ENCODE measurements at regions not wholly inside any gene's neighbourhood (a gene's known extent, or its start where the extent isn't known, plus 50 kb on each side); places are given as distances from the start of the nearest gene placed in this dataset.

- Histone ChIP-seq H3K9me3 (no peaks in the 10 kb centered on the region), H3K36me3 (no peaks in the 10 kb centered on the region), H3K27me3 (no peaks in the 10 kb centered on the region), H3K27ac (no peak overlapping the region), H3K4me1 (no peaks in the 10 kb centered on the region), H3K4me3 (no peak overlapping the region)
- in situ Hi-C loops (cut with MboI; ENCODE audit: low pct_ligation_motif_present in 1 of 4, low pct_unique_long_range_greater_than_20kb in 1 of 4, low sequenced_read_pairs in 3 of 4): no loop called here
- intact Hi-C loops (cut with DNase I; ENCODE audit: low total_unique reads): no loop called here
- 69 to 83% methylated on average over 5 to 10 of the region's 10 CpGs for WGBS, 2 donors (ENCODE audit: low coverage in 1 of 2)
- no peak for DNase-seq
- TF ChIP-seq CTCF (IDR thresholded peaks at IDR 0.05): no peak
- TF ChIP-seq EP300 (IDR thresholded peaks at IDR 0.05; ENCODE audit: low read depth): no peak
- TF ChIP-seq POLR2A (IDR thresholded peaks at IDR 0.05): no peak
- TF ChIP-seq POLR2AphosphoS5 (IDR thresholded peaks at IDR 0.05): no peak
These were observed 144.8 kb downstream of the TTLL2 start for GRCh38 chr6:167469672-167470071.

GRCh38 chr6:167470101-167470835 is 145.4 kb downstream of the TTLL2 start:
- in situ Hi-C loops (cut with MboI; ENCODE audit: low pct_ligation_motif_present in 1 of 4, low pct_unique_long_range_greater_than_20kb in 1 of 4, low sequenced_read_pairs in 3 of 4) (no loop called here), intact Hi-C loops (cut with DNase I; ENCODE audit: low total_unique reads) (no loop called here)
- no peak for TF ChIP-seq POLR2AphosphoS5 (IDR thresholded peaks at IDR 0.05)
- TF ChIP-seq CTCF (IDR thresholded peaks at IDR 0.05): no peak
- TF ChIP-seq EP300 (IDR thresholded peaks at IDR 0.05; ENCODE audit: low read depth): no peak
- TF ChIP-seq POLR2A (IDR thresholded peaks at IDR 0.05): no peak
- H3K4me1 ChIP-seq: no peaks in the 10 kb centered on the region
- H3K27ac ChIP-seq: no peak overlapping the region
- no peaks in the 10 kb centered on the region for H3K9me3 ChIP-seq
- H3K27me3 ChIP-seq: no peaks in the 10 kb centered on the region
- no peaks in the 10 kb centered on the region for H3K36me3 ChIP-seq
- no peak overlapping the region for H3K4me3 ChIP-seq
- 75 to 89% methylated on average over 5 to 13 of the region's 13 CpGs for WGBS, 2 donors (ENCODE audit: low coverage in 1 of 2)
- no peak for DNase-seq

GRCh38 chr6:167470836-167471547 is 146.1 kb downstream of the TTLL2 start:
- intact Hi-C loops (cut with DNase I; ENCODE audit: low total_unique reads) (no loop called here), in situ Hi-C loops (cut with MboI; ENCODE audit: low pct_ligation_motif_present in 1 of 4, low pct_unique_long_range_greater_than_20kb in 1 of 4, low sequenced_read_pairs in 3 of 4) (no loop called here)
- Histone ChIP-seq H3K27me3 (no peaks in the 10 kb centered on the region), H3K36me3 (no peaks in the 10 kb centered on the region), H3K27ac (no peak overlapping the region), H3K4me1 (no peaks in the 10 kb centered on the region), H3K9me3 (no peaks in the 10 kb centered on the region), H3K4me3 (no peak overlapping the region)
- DNase-seq: no peak
- WGBS, 2 donors (ENCODE audit: low coverage in 1 of 2): 82 to 88% methylated on average over 5 to 15 of the region's 15 CpGs
- TF ChIP-seq CTCF (IDR thresholded peaks at IDR 0.05): no peak
- TF ChIP-seq POLR2A (IDR thresholded peaks at IDR 0.05): no peak
- TF ChIP-seq EP300 (IDR thresholded peaks at IDR 0.05; ENCODE audit: low read depth): no peak
- TF ChIP-seq POLR2AphosphoS5 (IDR thresholded peaks at IDR 0.05): no peak

GRCh38 chr6:167471548-167471930 is 146.7 kb downstream of the TTLL2 start:
- DNase-seq: no peak
- no peaks in the 10 kb centered on the region for H3K27me3 ChIP-seq
- intact Hi-C loops (cut with DNase I; ENCODE audit: low total_unique reads) (no loop called here), in situ Hi-C loops (cut with MboI; ENCODE audit: low pct_ligation_motif_present in 1 of 4, low pct_unique_long_range_greater_than_20kb in 1 of 4, low sequenced_read_pairs in 3 of 4) (no loop called here)
- WGBS, 2 donors (ENCODE audit: low coverage in 1 of 2): 91 to 93% methylated on average over 9 to 10 of the region's 10 CpGs
- no peaks in the 10 kb centered on the region for H3K9me3 ChIP-seq
- H3K27ac ChIP-seq: no peak overlapping the region
- no peak overlapping the region for H3K4me3 ChIP-seq
- H3K4me1 ChIP-seq: no peaks in the 10 kb centered on the region
- no peaks in the 10 kb centered on the region for H3K36me3 ChIP-seq
- TF ChIP-seq EP300 (IDR thresholded peaks at IDR 0.05; ENCODE audit: low read depth): no peak
- no peak for TF ChIP-seq POLR2A (IDR thresholded peaks at IDR 0.05)
- TF ChIP-seq POLR2AphosphoS5 (IDR thresholded peaks at IDR 0.05): no peak
- no peak for TF ChIP-seq CTCF (IDR thresholded peaks at IDR 0.05)
